OCI-LY7 (cell line): ENCODE measurements at regions not wholly inside any gene's neighbourhood (a gene's known extent, or its start where the extent isn't known, plus 50 kb on each side); places are given as distances from the start of the nearest gene placed in this dataset.

Source experiments
- BruUV-seq: library from RNA; stranded (reverse); fragments of 400-500 nt; replicated peaks from 2 replicates; lab custom pipeline; 2021; lab: Mats Ljungman, UMichigan
- CTCF ChIA-PET: fragments of 300-600 bp; sonication (Branson Sonifier 250); formaldehyde crosslinking; loops from one replicate; lab custom pipeline; 2022; ENCODE audit warnings: antibody characterized with exemption; ENCODE audit not compliant: unreplicated experiment; lab: Charles Lee
- POLR2A ChIA-PET: fragments of 300-600 bp; sonication (Branson Sonifier 250); formaldehyde crosslinking; loops from one replicate; lab custom pipeline; 2022; ENCODE audit warnings: antibody characterized with exemption; lab: Charles Lee
- DNase-seq: peaks from one replicate; pipeline ENCODE4 v3.0.0-alpha.2; 2015; ENCODE audit warnings: low spot score
- H2AFZ ChIP-seq: fragments of 200-600 bp; sonication (generic), shearing (Covaris generic); 2 replicates; pipeline ENCODE4 v1.6.1; 2014; ENCODE audit warnings: mild to moderate bottlenecking, antibody characterized with exemption, low read length, moderate library complexity
- H3K27ac ChIP-seq: fragments of 200-600 bp; sonication (generic); 2 replicates; pipeline ENCODE4 v1.5.1; 2014; ENCODE audit warnings: mixed run types, low read depth, mild to moderate bottlenecking, moderate library complexity, low read length, inconsistent platforms; ENCODE audit not compliant: poor library complexity, severe bottlenecking
- H3K36me3 ChIP-seq: fragments of 200-600 bp; sonication (generic); 2 replicates; pipeline ENCODE4 v1.6.1; 2014; ENCODE audit warnings: mild to moderate bottlenecking, antibody characterized with exemption, low read length, moderate library complexity, mixed read lengths; ENCODE audit not compliant: insufficient read depth
- H3K4me1 ChIP-seq: fragments of 200-600 bp; sonication (generic); 2 replicates; pipeline ENCODE4 v1.5.1; 2014; ENCODE audit warnings: mild to moderate bottlenecking, low read length; ENCODE audit not compliant: insufficient read depth, poor library complexity, severe bottlenecking
- H3K4me2 ChIP-seq: fragments of 200-600 bp; sonication (generic); 2 replicates; pipeline ENCODE4 v1.6.1; 2014; ENCODE audit warnings: mild to moderate bottlenecking, low read length
- H3K4me3 ChIP-seq: fragments of 200-600 bp; sonication (generic); 2 replicates; pipeline ENCODE4 v1.5.1; 2014; ENCODE audit warnings: mild to moderate bottlenecking, low read depth, low read length; ENCODE audit not compliant: poor library complexity, severe bottlenecking
- H3K79me2 ChIP-seq: fragments of 200-600 bp; sonication (generic); 2 replicates; pipeline ENCODE4 v1.6.1; 2016; ENCODE audit warnings: low read depth, mild to moderate bottlenecking, low read length, moderate library complexity, mixed read lengths; ENCODE audit not compliant: insufficient read depth
- H3K9me2 ChIP-seq: fragments of 200-600 bp; sonication (generic); 2 replicates; pipeline ENCODE4 v1.6.1; 2016; ENCODE audit warnings: mild to moderate bottlenecking, low read length, mixed read lengths; ENCODE audit not compliant: insufficient read depth
- H3K9me3 ChIP-seq: fragments of 200-600 bp; sonication (generic); 2 replicates; pipeline ENCODE4 v1.6.1; 2014; ENCODE audit warnings: mild to moderate bottlenecking, mixed run types, low read length, mixed read lengths
- H4K20me1 ChIP-seq: fragments of 200-600 bp; sonication (generic); 2 replicates; pipeline ENCODE4 v1.6.1; 2014; ENCODE audit warnings: mild to moderate bottlenecking, antibody characterized with exemption, low read length, moderate library complexity, mixed read lengths; ENCODE audit not compliant: insufficient read depth
- EZH2phosphoT487 ChIP-seq: fragments of 200-600 bp; sonication (generic); IDR thresholded peaks from 2 replicates; pipeline ENCODE4 v1.6.1; 2018; ENCODE audit warnings: low read depth, borderline replicate concordance, mild to moderate bottlenecking, mixed run types, antibody characterized with exemption, low read length, moderate library complexity, mixed read lengths
- intact Hi-C: fragments of 100-400 bp; cut with micrococcal nuclease; formaldehyde crosslinking; loops from one replicate; pipeline ENCODE4 v1.10.0; 2022; ENCODE audit not compliant: unreplicated experiment
- TF ChIP-seq, protein P1 (sequence below): fragments of 200-600 bp; sonication (generic); conservative IDR thresholded peaks from 2 replicates; pipeline ENCODE4 v1.5.1; 2014; ENCODE audit warnings: mild to moderate bottlenecking, antibody characterized with exemption, low read length, moderate library complexity, mixed read lengths

DNA sequence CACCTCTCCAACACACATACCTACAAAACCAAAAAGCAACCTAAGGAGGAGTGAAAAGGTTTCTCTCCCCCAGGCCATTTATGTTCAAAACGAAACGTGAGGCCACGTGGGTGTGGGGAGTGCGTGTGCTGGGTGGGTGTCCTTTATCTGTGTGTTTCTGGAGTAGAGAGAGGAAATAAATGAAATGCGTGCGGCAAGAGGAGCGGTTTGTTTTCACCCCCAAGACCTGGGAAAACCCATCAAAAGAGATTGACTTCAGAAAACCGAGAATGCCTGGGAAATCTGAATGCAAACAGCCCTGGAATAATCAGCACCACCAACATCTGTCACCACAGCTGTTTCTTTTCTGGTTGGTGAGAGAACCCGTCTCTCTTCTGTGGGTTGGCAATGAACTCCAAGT is 137.4 kb downstream of the INSIG2 start:
- no peaks in the 10 kb centered on the region for H3K9me2 ChIP-seq
- no peaks in the 10 kb centered on the region for H3K9me3 ChIP-seq
- intact Hi-C loops = no loop called here
- POLR2A ChIA-PET = no interaction called here
- no peaks in the 10 kb centered on the region for H3K79me2 ChIP-seq
- DNase-seq = no peak
- no peak overlapping the region for H3K27ac ChIP-seq
- H3K36me3 ChIP-seq = no peaks in the 10 kb centered on the region
- BruUV-seq = no TSS peak
- CTCF ChIA-PET = no interaction called here
- no peaks in the 10 kb centered on the region for H4K20me1 ChIP-seq
- no peak overlapping the region for H3K4me2 ChIP-seq
- peaks cover 4% of the 10 kb centered on the region for H3K4me1 ChIP-seq
- no peak overlapping the region for H2AFZ ChIP-seq
- no peak for TF ChIP-seq EZH2phosphoT487
- TF ChIP-seq, protein P1, sequence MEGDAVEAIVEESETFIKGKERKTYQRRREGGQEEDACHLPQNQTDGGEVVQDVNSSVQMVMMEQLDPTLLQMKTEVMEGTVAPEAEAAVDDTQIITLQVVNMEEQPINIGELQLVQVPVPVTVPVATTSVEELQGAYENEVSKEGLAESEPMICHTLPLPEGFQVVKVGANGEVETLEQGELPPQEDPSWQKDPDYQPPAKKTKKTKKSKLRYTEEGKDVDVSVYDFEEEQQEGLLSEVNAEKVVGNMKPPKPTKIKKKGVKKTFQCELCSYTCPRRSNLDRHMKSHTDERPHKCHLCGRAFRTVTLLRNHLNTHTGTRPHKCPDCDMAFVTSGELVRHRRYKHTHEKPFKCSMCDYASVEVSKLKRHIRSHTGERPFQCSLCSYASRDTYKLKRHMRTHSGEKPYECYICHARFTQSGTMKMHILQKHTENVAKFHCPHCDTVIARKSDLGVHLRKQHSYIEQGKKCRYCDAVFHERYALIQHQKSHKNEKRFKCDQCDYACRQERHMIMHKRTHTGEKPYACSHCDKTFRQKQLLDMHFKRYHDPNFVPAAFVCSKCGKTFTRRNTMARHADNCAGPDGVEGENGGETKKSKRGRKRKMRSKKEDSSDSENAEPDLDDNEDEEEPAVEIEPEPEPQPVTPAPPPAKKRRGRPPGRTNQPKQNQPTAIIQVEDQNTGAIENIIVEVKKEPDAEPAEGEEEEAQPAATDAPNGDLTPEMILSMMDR = no peak
- H3K4me3 ChIP-seq = no peak overlapping the region

DNA sequence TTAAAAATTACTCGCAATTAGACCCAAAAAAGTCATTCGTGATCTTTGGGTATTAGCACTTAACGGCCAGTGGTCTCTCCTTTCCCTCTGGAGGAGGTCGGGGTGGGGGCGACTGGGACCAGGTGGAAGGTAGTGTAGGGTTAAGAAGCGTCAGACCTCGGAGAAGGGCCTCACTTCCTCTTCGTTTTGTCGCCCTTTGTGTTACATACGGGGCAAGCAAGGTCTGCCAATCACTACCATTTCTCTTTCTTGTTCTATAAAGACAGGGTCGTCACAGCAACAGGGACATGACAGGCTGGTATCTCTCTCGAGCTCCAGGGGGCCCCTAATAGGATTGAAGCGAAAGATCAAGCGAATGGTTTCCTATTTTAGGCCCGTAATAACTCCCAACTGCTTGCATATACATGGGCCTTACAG is 136.6 kb downstream of the INSIG2 start:
- TF ChIP-seq EZH2phosphoT487 = no peak
- TF ChIP-seq, protein P1 = no peak
- ChIA-PET CTCF (no interaction called here), POLR2A (no interaction called here)
- Histone ChIP-seq H3K27ac (no peak overlapping the region), H3K4me1 (peaks cover 4% of the 10 kb centered on the region), H3K9me3 (no peaks in the 10 kb centered on the region), H2AFZ (no peak overlapping the region), H3K4me2 (peak overlapping the region; percentile 68; the same call in 1 of the 2 replicates), H3K9me2 (no peaks in the 10 kb centered on the region), H3K36me3 (no peaks in the 10 kb centered on the region), H4K20me1 (no peaks in the 10 kb centered on the region), H3K4me3 (no peak overlapping the region), H3K79me2 (no peaks in the 10 kb centered on the region)
- no peak for DNase-seq
- no TSS peak for BruUV-seq
- intact Hi-C loops = no loop called here

DNA sequence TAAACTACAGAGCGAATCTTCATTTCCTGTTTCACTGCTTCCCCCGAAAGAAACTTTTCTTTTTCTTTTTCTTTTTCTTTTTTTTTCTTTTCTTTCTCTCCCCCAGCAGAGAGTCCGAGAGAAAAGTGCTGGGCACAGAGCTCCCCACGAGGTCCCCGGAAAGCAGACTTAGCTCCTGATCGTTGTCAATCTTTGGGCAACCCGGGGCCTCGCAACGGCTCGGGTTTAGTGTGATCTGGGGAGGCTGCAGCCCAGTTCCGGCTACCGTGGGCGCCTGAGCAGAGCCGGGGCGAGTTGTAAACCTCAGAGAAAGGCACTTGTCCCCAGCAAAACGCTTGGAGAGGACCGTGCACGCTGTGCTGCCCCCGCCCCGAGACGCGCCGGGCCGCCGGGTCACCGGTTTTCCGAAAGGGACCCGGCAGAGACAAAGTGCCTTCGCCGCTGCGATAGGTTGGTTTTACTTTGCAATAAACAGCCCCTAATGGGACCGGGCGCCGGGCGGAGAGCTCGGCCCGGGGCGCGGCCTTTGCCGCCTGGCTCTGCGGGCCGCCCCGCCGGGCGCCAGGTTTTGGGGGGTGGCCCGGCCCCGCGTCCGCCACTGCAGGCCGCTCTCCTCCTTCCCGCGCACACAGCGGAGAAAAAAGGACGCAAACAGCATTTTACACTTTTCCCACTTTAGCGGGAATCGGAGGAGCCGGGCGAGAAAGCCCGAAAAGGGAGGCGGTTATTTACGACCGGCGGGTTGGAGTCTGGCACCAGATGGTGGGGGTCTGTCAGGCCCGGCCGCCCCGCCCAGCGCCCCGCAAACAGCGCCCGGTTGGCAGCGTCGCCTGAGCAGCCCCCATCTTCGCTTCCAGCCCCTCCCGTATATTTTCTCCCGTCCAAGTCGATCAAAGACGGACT is 136.0 kb downstream of the INSIG2 start:
- H2AFZ ChIP-seq = no peak overlapping the region; the same call in 1 of the 2 replicates
- no peaks in the 10 kb centered on the region for H4K20me1 ChIP-seq
- peak overlapping the region; percentile 47 for H3K4me3 ChIP-seq
- no peak overlapping the region for H3K27ac ChIP-seq
- intact Hi-C loops = loop anchor here (2.0 kb wide), 2 partner anchors 631 to 641 kb away; no protein-coding TSS in a partner anchor
- no peaks in the 10 kb centered on the region for H3K9me3 ChIP-seq
- no peaks in the 10 kb centered on the region for H3K79me2 ChIP-seq
- POLR2A ChIA-PET = no interaction called here
- CTCF ChIA-PET = no interaction called here
- no peaks in the 10 kb centered on the region for H3K9me2 ChIP-seq
- BruUV-seq = no TSS peak
- TF ChIP-seq EZH2phosphoT487 = no peak
- TF ChIP-seq, protein P1 = no peak
- DNase-seq = peak; percentile 7
- H3K4me2 ChIP-seq = peak overlapping the region; percentile 68
- peaks cover 4% of the 10 kb centered on the region for H3K4me1 ChIP-seq
- no peaks in the 10 kb centered on the region for H3K36me3 ChIP-seq
